ENCODE measurements at regions not wholly inside any gene's neighbourhood (a gene's known extent, or its start where the extent isn't known, plus 50 kb on each side); places are given as distances from the start of the nearest gene placed in this dataset.

GRCh38 chr12:53866727-53867126, 71.9 kb upstream of the HOXC13 start:
- no peak for FAIRE-seq
- Histone ChIP-seq H3K9ac (ENCODE audit: low read length in 3 of 3) (no peak overlapping the region), H3K4me3 (ENCODE audit: low read length in 3 of 3) (no peak overlapping the region), H3K4me1 (ENCODE audit: control insufficient read depth in 2 of 3, insufficient read depth in 2 of 3, low read depth in 1 of 3, low read length in 3 of 3) (no peaks in the 10 kb centered on the region), H3K27ac (ENCODE audit: low read depth in 2 of 2, low read length in 2 of 2) (no peak overlapping the region), H3K27me3 (ENCODE audit: control insufficient read depth, insufficient read depth, low read length) (no peaks in the 10 kb centered on the region), H3K36me3 (ENCODE audit: control insufficient read depth in 2 of 3, insufficient read depth in 3 of 3, low read length in 3 of 3) (no peaks in the 10 kb centered on the region), H3K9me3 (ENCODE audit: control insufficient read depth in 2 of 3, insufficient read depth in 1 of 3, low read length in 3 of 3) (no peaks in the 10 kb centered on the region)
- no peak for TF ChIP-seq CTCF (IDR thresholded peaks at IDR 0.05; ENCODE audit: borderline replicate concordance, extremely low read depth, insufficient read depth)
- no peak for DNase-seq
- intact Hi-C loops (cut with DNase I) = no loop called here

- TF ChIP-seq CTCF (IDR thresholded peaks at IDR 0.05; ENCODE audit: borderline replicate concordance, extremely low read depth, insufficient read depth) = no peak
- Histone ChIP-seq H3K9me3 (ENCODE audit: control insufficient read depth in 2 of 3, insufficient read depth in 1 of 3, low read length in 3 of 3) (no peaks in the 10 kb centered on the region), H3K27ac (ENCODE audit: low read depth in 2 of 2, low read length in 2 of 2) (no peak overlapping the region), H3K9ac (ENCODE audit: low read length in 3 of 3) (no peak overlapping the region), H3K4me1 (ENCODE audit: control insufficient read depth in 2 of 3, insufficient read depth in 2 of 3, low read depth in 1 of 3, low read length in 3 of 3) (no peaks in the 10 kb centered on the region), H3K27me3 (ENCODE audit: control insufficient read depth, insufficient read depth, low read length) (no peaks in the 10 kb centered on the region), H3K4me3 (ENCODE audit: low read length in 3 of 3) (no peak overlapping the region), H3K36me3 (ENCODE audit: control insufficient read depth in 2 of 3, insufficient read depth in 3 of 3, low read length in 3 of 3) (no peaks in the 10 kb centered on the region)
- intact Hi-C loops (cut with DNase I) = no loop called here
- no peak for FAIRE-seq
- no peak for DNase-seq
These were observed 71.2 kb upstream of the HOXC13 start for GRCh38 chr12:53867216-53868012.

GRCh38 chr12:53868511-53868986, 70.1 kb upstream of the HOXC13 start:
- DNase-seq = peak in 4 of 5 donors; percentile 39 to 66 (median 40)
- no peak overlapping the region for H3K27ac ChIP-seq (ENCODE audit: low read depth in 2 of 2, low read length in 2 of 2)
- H3K4me3 ChIP-seq (ENCODE audit: low read length in 3 of 3) = no peak overlapping the region
- no peak overlapping the region for H3K9ac ChIP-seq (ENCODE audit: low read length in 3 of 3)
- intact Hi-C loops (cut with DNase I) = no loop called here
- no peaks in the 10 kb centered on the region for H3K27me3 ChIP-seq (ENCODE audit: control insufficient read depth, insufficient read depth, low read length)
- FAIRE-seq = no peak
- no peaks in the 10 kb centered on the region for H3K4me1 ChIP-seq (ENCODE audit: control insufficient read depth in 2 of 3, insufficient read depth in 2 of 3, low read depth in 1 of 3, low read length in 3 of 3)
- H3K36me3 ChIP-seq (ENCODE audit: control insufficient read depth in 2 of 3, insufficient read depth in 3 of 3, low read length in 3 of 3) = no peaks in the 10 kb centered on the region
- TF ChIP-seq CTCF (IDR thresholded peaks at IDR 0.05; ENCODE audit: borderline replicate concordance, extremely low read depth, insufficient read depth) = no peak
- no peaks in the 10 kb centered on the region for H3K9me3 ChIP-seq (ENCODE audit: control insufficient read depth in 2 of 3, insufficient read depth in 1 of 3, low read length in 3 of 3)

Data from kidney (tissue), 13 donors.